ENCODE measurements at regions not wholly inside any gene's neighbourhood (a gene's known extent, or its start where the extent isn't known, plus 50 kb on each side); places are given as distances from the start of the nearest gene placed in this dataset.

GRCh38 chr14:101026341-101026740, 122.8 kb upstream of the RTL1 start:
- no peak for DNase-seq

- DNase-seq: no peak
Observed at GRCh38 chr14:101027291-101027690, 123.8 kb upstream of the RTL1 start.

- no peak for DNase-seq
Observed at GRCh38 chr14:101027966-101028365, 124.4 kb upstream of the RTL1 start.

GRCh38 chr14:101028971-101029667, 125.6 kb upstream of the RTL1 start:
- DNase-seq: no peak

- no peak for DNase-seq
Observed at GRCh38 chr14:101029668-101030290, 126.3 kb upstream of the RTL1 start.

GRCh38 chr14:101030586-101030985, 127.1 kb upstream of the RTL1 start:
- DNase-seq: no peak

- no peak for DNase-seq
Observed at GRCh38 chr14:101031186-101031585, 127.7 kb upstream of the RTL1 start.

GRCh38 chr14:101031721-101032120, 128.2 kb upstream of the RTL1 start:
- no peak for DNase-seq

GRCh38 chr14:101032433-101032832, 128.9 kb upstream of the RTL1 start:
- DNase-seq: no peak

GRCh38 chr14:101033006-101033405, 129.5 kb upstream of the RTL1 start:
- no peak for DNase-seq

- DNase-seq: no peak
Observed at GRCh38 chr14:101033446-101034165, 130.1 kb upstream of the RTL1 start.

- no peak for DNase-seq
Observed at GRCh38 chr14:101034986-101035385, 131.5 kb upstream of the RTL1 start.

- no peak for DNase-seq
Observed at GRCh38 chr14:101035466-101036225, 132.1 kb upstream of the RTL1 start.

GRCh38 chr14:101037021-101037817, 133.7 kb upstream of the RTL1 start:
- no peak for DNase-seq

GRCh38 chr14:101039031-101039754, 135.7 kb upstream of the RTL1 start:
- no peak for DNase-seq

GRCh38 chr14:101039755-101040138, 136.2 kb upstream of the RTL1 start:
- no peak for DNase-seq

GRCh38 chr14:101040538-101041442, 137.3 kb upstream of the RTL1 start:
- DNase-seq: no peak

GRCh38 chr14:101043891-101044290, 140.4 kb upstream of the RTL1 start:
- DNase-seq: no peak

- DNase-seq: no peak
Observed at GRCh38 chr14:101044741-101045140, 141.2 kb upstream of the RTL1 start.

- no peak for DNase-seq
Observed at GRCh38 chr14:101045511-101045910, 142.0 kb upstream of the RTL1 start.

Measured in fibroblast of skin of back (primary cell).